Neuron (in vitro differentiated cells): ENCODE measurements at regions not wholly inside any gene's neighbourhood (a gene's known extent, or its start where the extent isn't known, plus 50 kb on each side); places are given as distances from the start of the nearest gene placed in this dataset.

Source experiments
- H2AFZ ChIP-seq: one replicate; pipeline ENCODE4 v1.6.1; 2013; ENCODE audit warnings: low read depth, mild to moderate bottlenecking, inconsistent platforms, low read length, moderate library complexity
- H3K27me3 ChIP-seq: one replicate; pipeline ENCODE4 v1.6.1; 2013; ENCODE audit warnings: low read length; ENCODE audit not compliant: insufficient read depth
- H3K36me3 ChIP-seq: one replicate; pipeline ENCODE4 v1.6.1; 2013; ENCODE audit warnings: low read length; ENCODE audit not compliant: insufficient read depth
- H3K4me1 ChIP-seq: one replicate; pipeline ENCODE4 v1.6.1; 2013; ENCODE audit warnings: low read length; ENCODE audit not compliant: insufficient read depth
- H3K4me3 ChIP-seq: 2 replicates; pipeline ENCODE4 v1.5.1; 2013; ENCODE audit warnings: mild to moderate bottlenecking, low read length, moderate library complexity
- H3K9me3 ChIP-seq: one replicate; pipeline ENCODE4 v1.6.1; 2013; ENCODE audit warnings: low read length

DNA sequence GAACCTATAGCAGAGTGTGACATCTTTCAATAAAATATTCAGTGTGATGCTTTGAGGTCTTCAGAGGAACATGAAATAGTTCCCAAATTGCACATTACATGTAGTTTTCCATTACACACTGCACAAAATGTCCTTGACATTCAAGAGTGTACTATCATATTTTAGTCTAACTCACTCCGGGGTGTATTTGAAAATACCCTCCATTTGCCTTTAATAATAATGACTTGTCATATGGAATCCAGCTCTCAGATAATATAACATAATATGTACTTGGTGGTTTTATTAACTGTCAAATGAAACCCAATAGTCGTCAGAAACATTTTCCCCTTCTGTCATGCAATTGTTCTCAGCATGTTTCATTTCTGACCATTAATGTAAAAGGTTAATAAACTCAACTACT, 176.7 kb upstream of the CDH19 start:
- no peaks in the 10 kb centered on the region for H3K36me3 ChIP-seq
- no peak overlapping the region for H2AFZ ChIP-seq
- no peak overlapping the region for H3K4me3 ChIP-seq
- H3K27me3 ChIP-seq: no peaks in the 10 kb centered on the region
- no peaks in the 10 kb centered on the region for H3K9me3 ChIP-seq
- no peaks in the 10 kb centered on the region for H3K4me1 ChIP-seq

DNA sequence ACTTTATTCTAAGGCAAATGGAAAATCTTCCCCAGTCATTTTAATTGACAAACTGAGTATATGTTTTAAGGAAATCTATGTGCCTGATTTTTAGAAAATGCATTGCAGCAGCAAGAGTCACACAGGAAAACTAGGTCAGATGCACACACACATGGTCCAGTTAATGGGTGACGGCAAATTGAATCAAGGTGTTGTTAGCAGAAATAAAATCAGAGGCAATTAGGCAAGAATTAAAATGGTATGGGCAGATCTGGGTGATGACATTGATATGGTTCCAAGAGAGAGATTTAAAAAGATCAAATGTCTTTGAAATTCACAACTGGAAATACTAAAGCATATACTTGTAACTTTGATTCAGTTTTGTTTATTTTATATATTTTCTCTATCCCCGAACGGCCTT, 174.2 kb upstream of the CDH19 start:
- H2AFZ ChIP-seq: no peak overlapping the region
- H3K9me3 ChIP-seq: no peaks in the 10 kb centered on the region
- no peaks in the 10 kb centered on the region for H3K36me3 ChIP-seq
- H3K27me3 ChIP-seq: no peaks in the 10 kb centered on the region
- H3K4me3 ChIP-seq: no peak overlapping the region
- H3K4me1 ChIP-seq: no peaks in the 10 kb centered on the region

DNA sequence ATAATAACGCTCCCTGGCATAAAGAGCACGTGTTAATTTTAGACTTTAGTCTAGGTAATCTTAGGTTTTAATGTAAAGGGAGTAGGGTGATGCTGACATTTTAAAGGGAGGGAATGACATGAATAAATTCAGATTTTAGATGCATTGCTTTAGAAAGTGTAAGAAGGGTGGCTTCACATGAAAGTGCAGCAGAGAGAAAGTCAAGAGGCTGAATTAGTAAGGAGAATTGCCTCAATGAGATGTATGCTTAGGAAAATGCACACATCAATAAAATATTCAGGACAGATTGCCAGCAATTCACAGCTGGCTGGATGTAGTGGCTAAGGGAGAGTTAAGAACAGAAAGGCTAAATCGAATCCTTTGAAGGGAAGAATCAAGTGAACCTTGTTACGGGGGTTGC, 165.5 kb upstream of the CDH19 start:
- Histone ChIP-seq H3K27me3 (no peaks in the 10 kb centered on the region), H3K36me3 (no peaks in the 10 kb centered on the region), H3K4me1 (no peaks in the 10 kb centered on the region), H3K9me3 (no peaks in the 10 kb centered on the region), H3K4me3 (no peak overlapping the region), H2AFZ (no peak overlapping the region)

DNA sequence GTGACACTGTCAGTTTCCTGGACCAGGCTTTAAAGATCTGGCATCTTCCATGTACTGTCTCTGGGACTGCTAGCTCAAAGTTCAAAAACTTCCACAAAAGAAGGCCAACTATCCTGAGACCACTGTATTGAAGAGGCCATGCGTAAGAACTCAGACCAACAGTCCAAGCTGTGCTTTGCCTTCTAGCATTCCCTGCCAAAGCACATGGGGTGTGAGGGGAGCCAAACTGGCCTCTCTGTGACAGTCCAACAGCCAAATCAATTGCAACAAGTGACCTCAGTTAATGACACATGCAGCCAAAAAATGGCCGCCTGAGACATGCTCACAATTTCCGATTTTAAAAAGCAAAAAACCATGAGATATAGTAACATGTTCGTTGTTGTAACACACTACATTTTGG, 160.3 kb upstream of the CDH19 start:
- Histone ChIP-seq H3K4me3 (no peak overlapping the region), H3K4me1 (no peaks in the 10 kb centered on the region), H3K27me3 (no peaks in the 10 kb centered on the region), H2AFZ (peak overlapping the region; percentile 54), H3K36me3 (no peaks in the 10 kb centered on the region), H3K9me3 (no peaks in the 10 kb centered on the region)

DNA sequence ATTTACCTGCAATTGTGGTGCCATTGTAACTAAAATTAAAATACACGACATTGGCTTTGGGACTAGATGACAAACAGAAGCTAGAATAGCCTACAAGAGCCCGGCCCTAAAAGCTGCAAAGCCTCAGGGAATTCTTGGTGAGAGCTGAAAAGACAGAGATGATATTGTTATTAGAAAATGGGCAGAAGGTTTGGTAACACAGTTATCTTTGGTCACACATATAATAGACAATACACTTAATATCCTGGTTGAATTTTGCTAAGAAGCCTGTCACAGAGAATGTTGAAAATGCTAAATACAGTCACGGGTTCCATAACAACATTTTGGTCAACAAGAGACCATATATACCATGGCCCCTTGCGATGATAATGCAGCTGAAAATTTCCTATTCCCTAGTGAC, 157.3 kb upstream of the CDH19 start:
- no peaks in the 10 kb centered on the region for H3K9me3 ChIP-seq
- H2AFZ ChIP-seq: no peak overlapping the region
- no peaks in the 10 kb centered on the region for H3K36me3 ChIP-seq
- H3K4me1 ChIP-seq: no peaks in the 10 kb centered on the region
- no peak overlapping the region for H3K4me3 ChIP-seq
- no peaks in the 10 kb centered on the region for H3K27me3 ChIP-seq

DNA sequence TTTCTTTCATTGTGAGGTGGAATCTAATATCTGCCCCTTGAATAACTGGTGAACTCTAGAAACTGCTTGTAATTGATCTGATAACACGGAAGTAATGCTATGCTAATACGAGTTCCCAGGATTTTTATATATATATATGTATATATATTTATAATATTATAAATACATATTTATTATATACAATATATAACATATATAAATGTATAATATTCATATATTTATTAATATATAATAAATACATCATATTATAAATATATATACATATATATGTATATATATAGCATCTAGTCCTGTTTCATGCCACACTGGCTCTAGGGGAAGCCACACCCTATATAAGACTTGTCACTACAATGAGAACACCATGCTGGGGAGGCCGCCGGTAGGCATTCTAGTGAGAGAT, 156.7 kb upstream of the CDH19 start:
- Histone ChIP-seq H3K9me3 (no peaks in the 10 kb centered on the region), H2AFZ (no peak overlapping the region), H3K4me3 (no peak overlapping the region), H3K4me1 (no peaks in the 10 kb centered on the region), H3K27me3 (no peaks in the 10 kb centered on the region), H3K36me3 (no peaks in the 10 kb centered on the region)

DNA sequence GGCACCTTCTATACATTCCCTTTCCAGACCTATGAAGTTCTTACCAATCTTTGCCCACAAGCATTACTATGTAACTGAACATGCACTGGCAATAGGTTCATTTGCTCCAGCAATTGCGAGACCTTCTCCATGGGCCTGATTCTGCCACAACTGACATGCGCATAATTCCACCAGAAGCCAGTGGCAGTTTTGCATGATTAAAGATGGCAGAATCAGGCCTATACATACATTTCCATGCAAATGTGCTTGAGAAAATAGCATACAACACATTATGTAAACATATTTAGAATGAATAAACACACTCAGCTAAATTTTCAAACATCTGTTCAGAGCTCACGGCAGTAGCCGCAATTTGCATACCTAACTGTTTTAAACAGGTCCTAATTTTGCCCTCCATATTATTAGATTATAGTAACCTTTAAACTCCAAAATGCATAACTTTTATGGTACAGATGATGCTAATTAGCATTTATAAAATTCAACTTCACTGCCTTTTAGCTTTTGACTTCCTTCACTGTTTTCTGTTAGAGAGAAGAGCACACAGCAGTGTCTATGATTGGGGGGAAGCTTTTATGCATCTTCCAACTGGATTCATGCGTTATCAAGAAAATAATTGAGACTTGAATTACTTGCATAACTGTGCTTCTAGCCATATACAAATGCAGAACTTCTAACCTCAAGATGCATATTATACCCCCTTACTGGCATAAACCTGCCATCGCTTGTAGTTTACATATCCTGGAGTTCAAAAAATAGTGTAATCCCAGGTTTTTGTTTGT, 155.3 kb upstream of the CDH19 start:
- Histone ChIP-seq H3K9me3 (no peaks in the 10 kb centered on the region), H3K4me1 (no peaks in the 10 kb centered on the region), H2AFZ (peak overlapping the region; percentile 36), H3K36me3 (no peaks in the 10 kb centered on the region), H3K27me3 (no peaks in the 10 kb centered on the region), H3K4me3 (no peak overlapping the region)

DNA sequence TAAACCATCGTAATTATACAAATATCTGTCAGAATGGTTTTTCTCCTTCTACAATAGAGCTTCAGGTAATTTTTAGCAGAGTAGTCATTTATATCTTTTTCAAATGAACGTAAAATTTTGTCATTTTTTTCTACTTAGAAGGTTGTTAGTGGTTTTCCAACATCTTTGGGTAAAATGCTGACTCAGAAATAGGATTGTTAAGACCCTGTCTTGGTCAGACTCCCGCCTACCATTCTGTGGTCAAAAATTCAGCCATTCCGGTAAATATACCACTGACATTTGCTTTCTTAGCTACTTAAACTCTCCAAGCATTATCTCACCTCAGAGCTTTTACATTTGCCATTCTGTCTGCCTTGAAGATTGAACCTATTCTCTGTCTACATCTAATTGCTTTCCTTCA, 154.1 kb upstream of the CDH19 start:
- Histone ChIP-seq H3K9me3 (no peaks in the 10 kb centered on the region), H3K36me3 (no peaks in the 10 kb centered on the region), H3K27me3 (no peaks in the 10 kb centered on the region)

DNA sequence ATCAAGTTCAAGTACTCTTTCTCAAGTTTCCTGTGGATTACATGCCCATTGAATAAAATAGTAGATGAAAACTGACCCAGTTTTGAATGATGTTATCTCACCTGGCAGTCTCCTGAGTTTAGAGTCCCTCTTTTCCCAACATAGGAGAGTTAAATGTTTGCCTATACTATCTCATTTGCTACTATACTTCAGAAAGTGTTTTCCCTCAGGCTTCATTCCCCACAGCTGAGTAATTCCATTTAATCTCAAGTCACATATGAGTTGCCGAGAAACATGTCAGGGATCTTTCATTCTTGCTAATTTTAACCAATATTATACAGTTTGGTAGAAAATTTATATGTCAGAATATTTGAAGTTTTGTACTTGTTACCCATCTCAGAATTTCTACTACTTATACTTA, 150.4 kb upstream of the CDH19 start:
- no peaks in the 10 kb centered on the region for H3K4me1 ChIP-seq
- no peaks in the 10 kb centered on the region for H3K27me3 ChIP-seq
- no peaks in the 10 kb centered on the region for H3K9me3 ChIP-seq
- no peak overlapping the region for H2AFZ ChIP-seq
- no peaks in the 10 kb centered on the region for H3K36me3 ChIP-seq
- H3K4me3 ChIP-seq: no peak overlapping the region

More for the DNA sequence above, 154.1 kb upstream of the CDH19 start:
- Histone ChIP-seq H3K4me3 (no peak overlapping the region), H2AFZ (no peak overlapping the region), H3K4me1 (no peaks in the 10 kb centered on the region)

DNA sequence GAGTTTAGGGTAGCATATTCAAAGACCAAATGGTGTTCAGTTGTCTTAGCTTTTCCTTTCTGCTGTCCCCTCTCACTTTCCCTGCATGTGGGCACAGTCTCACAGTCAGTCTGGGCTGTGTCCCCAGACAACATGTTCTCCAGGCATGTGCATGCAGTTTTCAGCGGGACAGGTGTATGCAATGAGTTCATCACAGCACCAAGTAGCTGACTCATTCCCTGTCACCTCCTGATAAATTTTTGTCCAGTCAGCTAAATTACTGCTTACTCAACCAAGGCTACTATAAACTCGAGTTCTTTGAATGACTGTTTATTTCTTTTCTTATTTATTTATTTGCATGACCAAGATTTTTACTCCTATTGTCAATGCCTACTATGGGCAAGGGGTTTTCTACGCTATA, 148.8 kb upstream of the CDH19 start:
- Histone ChIP-seq H3K4me3 (no peak overlapping the region), H3K36me3 (no peaks in the 10 kb centered on the region), H3K27me3 (no peaks in the 10 kb centered on the region), H3K9me3 (no peaks in the 10 kb centered on the region), H3K4me1 (no peaks in the 10 kb centered on the region), H2AFZ (no peak overlapping the region)

DNA sequence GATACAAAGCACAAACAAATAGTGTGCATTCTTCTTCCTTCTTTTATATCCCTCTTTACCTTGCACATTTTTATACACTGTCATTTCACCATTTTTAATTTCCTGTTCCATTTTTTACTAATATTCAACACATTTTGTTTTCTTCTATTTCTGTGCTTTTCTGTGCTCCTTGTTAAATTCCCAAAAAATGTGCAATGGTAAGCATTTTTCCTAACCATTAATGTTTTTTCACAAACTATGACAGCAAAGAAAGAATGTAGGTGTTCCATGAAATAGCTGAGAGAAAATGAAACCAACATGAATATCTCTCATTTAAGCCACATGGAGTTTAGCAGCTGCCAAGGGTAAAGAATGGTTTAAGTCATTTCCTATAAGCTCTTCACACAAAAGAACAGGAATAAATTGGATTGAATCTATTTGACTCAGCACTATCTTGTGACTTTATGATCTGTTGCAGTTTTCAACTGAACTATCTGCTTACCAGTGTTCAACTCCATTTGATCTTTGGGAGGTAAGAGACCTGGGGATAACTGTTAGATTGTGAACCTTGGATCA, 145.7 kb upstream of the CDH19 start:
- no peak overlapping the region for H3K4me3 ChIP-seq
- H3K27me3 ChIP-seq: no peaks in the 10 kb centered on the region
- H3K36me3 ChIP-seq: no peaks in the 10 kb centered on the region
- no peak overlapping the region for H2AFZ ChIP-seq
- no peaks in the 10 kb centered on the region for H3K9me3 ChIP-seq
- H3K4me1 ChIP-seq: no peaks in the 10 kb centered on the region

DNA sequence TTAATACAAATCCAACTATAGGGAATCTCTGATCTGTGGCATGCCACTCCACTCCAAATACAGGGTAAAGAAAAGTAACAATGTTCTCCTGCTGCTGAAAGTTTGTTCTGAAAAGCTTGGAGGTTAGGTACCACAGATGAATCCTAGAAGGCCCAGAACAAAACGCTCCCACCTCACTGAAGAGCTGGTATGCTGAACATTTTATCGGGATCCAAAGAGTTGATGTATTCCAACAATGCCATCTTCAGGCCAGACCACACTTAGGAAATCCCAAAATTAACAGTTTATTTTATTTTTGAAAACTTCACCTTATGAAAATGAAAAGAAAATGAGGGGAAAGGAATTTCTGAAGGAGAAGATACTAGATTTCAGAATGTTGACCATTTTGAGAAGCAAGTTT, 145.1 kb upstream of the CDH19 start:
- Histone ChIP-seq H2AFZ (no peak overlapping the region), H3K27me3 (no peaks in the 10 kb centered on the region), H3K4me3 (no peak overlapping the region), H3K4me1 (no peaks in the 10 kb centered on the region), H3K36me3 (no peaks in the 10 kb centered on the region), H3K9me3 (no peaks in the 10 kb centered on the region)

DNA sequence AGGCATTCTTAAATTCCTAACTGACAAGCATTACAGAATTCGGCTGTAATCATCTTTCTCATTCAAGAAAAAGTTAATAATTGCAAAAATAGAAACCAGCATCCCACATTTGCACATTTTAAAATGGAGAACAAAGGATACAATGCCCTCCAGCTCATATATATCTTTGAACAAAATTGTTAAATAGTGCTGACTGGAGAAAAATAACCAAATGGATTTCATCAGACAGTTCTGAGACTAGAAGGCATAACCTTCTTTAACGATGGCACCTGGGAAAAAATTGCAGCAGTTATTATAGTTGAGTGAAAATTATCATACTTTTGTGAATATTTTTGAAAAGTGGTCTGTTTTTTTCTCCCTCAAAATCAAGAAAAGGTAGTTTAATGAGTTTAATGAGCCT, 138.9 kb upstream of the CDH19 start:
- Histone ChIP-seq H3K36me3 (no peaks in the 10 kb centered on the region), H3K4me3 (no peak overlapping the region), H2AFZ (no peak overlapping the region), H3K9me3 (no peaks in the 10 kb centered on the region), H3K4me1 (no peaks in the 10 kb centered on the region), H3K27me3 (no peaks in the 10 kb centered on the region)

DNA sequence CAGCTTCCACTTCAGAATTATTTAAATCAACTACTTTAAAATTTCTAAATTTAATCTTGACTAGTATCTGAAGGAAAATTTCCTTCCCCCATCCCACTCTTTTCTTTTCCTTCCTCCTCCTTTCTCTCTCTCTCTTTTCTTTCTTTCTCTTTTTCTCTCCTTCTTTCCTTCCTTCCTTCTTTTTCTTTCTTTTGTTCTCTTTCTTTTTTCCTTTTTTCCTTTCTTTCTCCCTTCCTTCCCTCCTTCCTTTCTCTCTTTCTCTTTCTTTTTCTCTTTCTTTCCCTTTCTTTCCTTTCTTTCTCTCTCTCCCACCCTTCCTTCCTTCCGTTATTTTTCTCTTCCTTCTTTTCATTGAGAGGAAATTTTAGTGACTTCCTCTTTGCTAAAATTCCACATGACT, 132.0 kb upstream of the CDH19 start:
- no peaks in the 10 kb centered on the region for H3K9me3 ChIP-seq
- no peaks in the 10 kb centered on the region for H3K4me1 ChIP-seq
- no peak overlapping the region for H3K4me3 ChIP-seq
- H2AFZ ChIP-seq: no peak overlapping the region
- no peaks in the 10 kb centered on the region for H3K27me3 ChIP-seq
- H3K36me3 ChIP-seq: no peaks in the 10 kb centered on the region
